Upper lobe of left lung (tissue), 6 donors: ENCODE measurements at regions not wholly inside any gene's neighbourhood (a gene's known extent, or its start where the extent isn't known, plus 50 kb on each side); places are given as distances from the start of the nearest gene placed in this dataset.

Source experiments
- ATAC-seq, 2 donors: fragments of 200-7000 bp; cut with Tn5 transposase; one replicate each; pipeline ENCODE4 v1.9.1; 2022; ENCODE audit warnings: mild to moderate bottlenecking in 2 of 2, moderate library complexity in 2 of 2; ENCODE audit not compliant: low FRiP score in 2 of 2
- DNase-seq, 2 donors: peaks; one replicate each; pipeline ENCODE4 v3.0.0-alpha.2; 2019 to 2020
- H3K27ac ChIP-seq, 4 donors: fragments of 200-600 bp; sonication (generic); one replicate each; pipeline ENCODE4 v1.5.1; 2016 to 2019
- H3K27me3 ChIP-seq, 4 donors: fragments of 200-600 bp; sonication (generic); one replicate each; pipeline ENCODE4 v1.5.1; 2017 to 2019
- H3K36me3 ChIP-seq, 4 donors: fragments of 200-600 bp; sonication (generic); one replicate each; pipeline ENCODE4 v1.5.1; 2016 to 2019
- H3K4me1 ChIP-seq, 4 donors: fragments of 200-600 bp; sonication (generic); one replicate each; pipeline ENCODE4 v1.5.1; 2018 to 2019
- H3K4me3 ChIP-seq, 4 donors: fragments of 200-600 bp; sonication (generic); one replicate each; pipeline ENCODE4 v1.5.1; 2017 to 2019; ENCODE audit warnings: mild to moderate bottlenecking in 2 of 4, moderate library complexity in 1 of 4
- H3K9me3 ChIP-seq, 4 donors: fragments of 200-600 bp; sonication (generic); one replicate each; pipeline ENCODE4 v1.5.1; 2018 to 2019
- CTCF ChIP-seq, 6 experiments: fragments of 450-650 bp in 4 of 6; fragments of 200-600 bp in 2 of 6; sonication (generic) in 2 of 6; IDR thresholded peaks; one replicate each; pipeline ENCODE4 v1.5.1; 2016 to 2019; ENCODE audit warnings: antibody characterized with exemption in 6 of 6
- EP300 ChIP-seq, 4 donors: sonication (generic); formaldehyde crosslinking; IDR thresholded peaks; one replicate each; pipeline ENCODE4 v1.5.1; 2017; ENCODE audit warnings: antibody characterized with exemption in 4 of 4, control low read depth in 2 of 4
- POLR2A ChIP-seq, 4 donors: fragments of 450-650 bp; IDR thresholded peaks; one replicate each; pipeline ENCODE4 v1.5.1; 2016 to 2017; ENCODE audit warnings: antibody characterized with exemption in 4 of 4, mild to moderate bottlenecking in 2 of 4
- POLR2AphosphoS5 ChIP-seq, 2 donors: sonication (generic); formaldehyde crosslinking; IDR thresholded peaks; one replicate each; pipeline ENCODE4 v1.5.1; 2017; ENCODE audit warnings: antibody characterized with exemption in 2 of 2
- WGBS, 2 donors: methylation state at CpG; one replicate each; pipeline ENCODE4 v1.1.5; 2017 to 2018; 5-methylcytosine and 5-hydroxymethylcytosine counted together
- donor health status: DM: no; HTN: no; CAD: no; lungs with moderate emphysema.
- donor health status: DM: no; HTN: yes; CAD: no; lungs with severe emphysema.

- no peak overlapping the region for H3K4me3 ChIP-seq
- ATAC-seq (no peak), DNase-seq (no peak)
- no peaks in the 10 kb centered on the region for H3K36me3 ChIP-seq
- H3K9me3 ChIP-seq, result no peaks in the 10 kb centered on the region
- 71 to 73% methylated on average over 2 of the region's 2 CpGs for WGBS, 2 donors
- no peaks in the 10 kb centered on the region for H3K27me3 ChIP-seq
- H3K4me1 ChIP-seq, result no peaks in the 10 kb centered on the region
- TF ChIP-seq POLR2A (IDR thresholded peaks at IDR 0.05) (no peak), EP300 (IDR thresholded peaks at IDR 0.05) (no peak), CTCF (IDR thresholded peaks at IDR 0.05) (no peak), POLR2AphosphoS5 (IDR thresholded peaks at IDR 0.05) (no peak)
- no peak overlapping the region for H3K27ac ChIP-seq
Measured at GRCh38 chr5:99453196-99453595, 524.4 kb upstream of the CHD1 start.

- no peak overlapping the region for H3K27ac ChIP-seq
- ATAC-seq (no peak), DNase-seq (no peak)
- 60 to 64% methylated on average over 3 of the region's 3 CpGs for WGBS, 2 donors
- H3K9me3 ChIP-seq, result no peaks in the 10 kb centered on the region
- no peak overlapping the region for H3K4me3 ChIP-seq
- no peak for TF ChIP-seq EP300 (IDR thresholded peaks at IDR 0.05)
- TF ChIP-seq POLR2A (IDR thresholded peaks at IDR 0.05), result no peak
- TF ChIP-seq CTCF (IDR thresholded peaks at IDR 0.05), result no peak
- no peak for TF ChIP-seq POLR2AphosphoS5 (IDR thresholded peaks at IDR 0.05)
- no peaks in the 10 kb centered on the region for H3K4me1 ChIP-seq
- no peaks in the 10 kb centered on the region for H3K27me3 ChIP-seq
- no peaks in the 10 kb centered on the region for H3K36me3 ChIP-seq
Measured at GRCh38 chr5:99449786-99450185, 521.0 kb upstream of the CHD1 start.

DNA sequence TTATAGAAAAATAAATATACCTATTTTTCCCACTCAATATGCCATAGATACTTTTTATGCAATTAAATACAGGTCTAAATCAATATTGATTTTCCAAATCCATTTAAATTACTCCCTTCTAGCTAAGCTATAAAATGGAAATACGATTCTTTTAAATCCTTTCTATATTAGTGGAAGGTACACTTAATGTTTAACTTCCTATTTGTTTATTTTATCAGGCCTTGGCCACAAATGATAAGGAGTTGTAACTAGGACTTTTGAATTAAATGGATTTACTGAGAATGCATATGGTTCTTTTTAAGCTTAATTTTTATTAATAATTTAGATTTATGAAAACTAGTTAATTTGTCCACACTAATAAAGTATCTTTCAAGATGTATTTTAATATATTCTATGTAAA lies 517.0 kb upstream of the CHD1 start:
- ATAC-seq, result no peak
- no peak overlapping the region for H3K4me3 ChIP-seq
- no peaks in the 10 kb centered on the region for H3K27me3 ChIP-seq
- TF ChIP-seq POLR2A (IDR thresholded peaks at IDR 0.05) (no peak), CTCF (IDR thresholded peaks at IDR 0.05) (no peak), EP300 (IDR thresholded peaks at IDR 0.05) (no peak), POLR2AphosphoS5 (IDR thresholded peaks at IDR 0.05) (no peak)
- DNase-seq, result no peak
- H3K4me1 ChIP-seq, result no peaks in the 10 kb centered on the region
- no peak overlapping the region for H3K27ac ChIP-seq
- no peaks in the 10 kb centered on the region for H3K9me3 ChIP-seq
- WGBS, 2 donors, result 56 to 59% methylated on average over 1 of the region's 1 CpG
- no peaks in the 10 kb centered on the region for H3K36me3 ChIP-seq

GRCh38 chr5:99441235-99441634 lies 512.4 kb upstream of the CHD1 start:
- Histone ChIP-seq H3K4me3 (no peak overlapping the region), H3K27me3 (no peaks in the 10 kb centered on the region), H3K9me3 (no peaks in the 10 kb centered on the region), H3K27ac (no peak overlapping the region), H3K4me1 (no peaks in the 10 kb centered on the region), H3K36me3 (no peaks in the 10 kb centered on the region)
- no peak for DNase-seq
- WGBS, 2 donors, result 70 to 82% methylated on average over 3 of the region's 3 CpGs
- TF ChIP-seq EP300 (IDR thresholded peaks at IDR 0.05) (no peak), POLR2AphosphoS5 (IDR thresholded peaks at IDR 0.05) (no peak), POLR2A (IDR thresholded peaks at IDR 0.05) (no peak), CTCF (IDR thresholded peaks at IDR 0.05) (no peak)
- ATAC-seq, result no peak

DNA sequence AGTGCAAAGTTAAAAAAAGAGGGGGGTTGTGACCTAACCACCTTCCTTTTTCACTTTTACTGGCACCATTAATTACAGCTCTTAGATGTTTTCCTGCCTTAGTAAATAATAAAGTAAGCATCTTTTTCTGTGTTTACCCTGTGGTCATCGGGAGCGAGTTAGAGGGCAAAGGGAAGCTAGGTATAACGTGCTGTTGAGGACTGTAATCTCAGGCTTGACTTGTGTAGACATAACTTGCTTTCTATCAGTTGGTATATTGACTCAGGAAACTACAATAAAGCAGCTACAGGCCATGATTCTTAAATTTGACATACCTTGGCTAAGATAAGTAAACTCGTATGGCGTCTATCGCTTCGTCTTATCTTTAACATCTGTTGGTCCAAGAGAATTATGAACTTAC lies 509.8 kb upstream of the CHD1 start:
- Histone ChIP-seq H3K9me3 (no peaks in the 10 kb centered on the region), H3K36me3 (no peaks in the 10 kb centered on the region), H3K4me1 (no peaks in the 10 kb centered on the region), H3K27me3 (no peaks in the 10 kb centered on the region), H3K27ac (no peak overlapping the region), H3K4me3 (no peak overlapping the region)
- no peak for TF ChIP-seq CTCF (IDR thresholded peaks at IDR 0.05)
- TF ChIP-seq POLR2AphosphoS5 (IDR thresholded peaks at IDR 0.05), result no peak
- TF ChIP-seq POLR2A (IDR thresholded peaks at IDR 0.05), result no peak
- no peak for TF ChIP-seq EP300 (IDR thresholded peaks at IDR 0.05)
- WGBS, 2 donors, result 66 to 75% methylated on average over 7 of the region's 7 CpGs
- ATAC-seq (no peak), DNase-seq (no peak)
